ENCODE measurements at regions not wholly inside any gene's neighbourhood (a gene's known extent, or its start where the extent isn't known, plus 50 kb on each side); places are given as distances from the start of the nearest gene placed in this dataset.

GRCh38 chr10:128865436-128866195 lies 601.4 kb upstream of the MGMT start:
- Histone ChIP-seq H3K9me3 (ENCODE audit: low read length) (no peaks in the 10 kb centered on the region), H3K4me1 (ENCODE audit: insufficient read depth, low read length, severe bottlenecking) (no peaks in the 10 kb centered on the region), H4K20me1 (ENCODE audit: insufficient read depth, low read length) (no peaks in the 10 kb centered on the region), H3K27ac (ENCODE audit: low read depth, low read length, poor library complexity, severe bottlenecking) (no peak overlapping the region), H3K9ac (ENCODE audit: low read length) (no peak overlapping the region), H3K4me2 (ENCODE audit: low read length) (no peak overlapping the region), H3K9me2 (ENCODE audit: low read depth, low read length) (no peaks in the 10 kb centered on the region), H3K36me3 (ENCODE audit: insufficient read depth, low read length) (no peaks in the 10 kb centered on the region), H3K27me3 (ENCODE audit: insufficient read depth, low read length) (no peaks in the 10 kb centered on the region), H2AFZ (ENCODE audit: low read length) (no peak overlapping the region), H3F3A (ENCODE audit: insufficient read depth, low read length) (no peaks in the 10 kb centered on the region), H3K79me2 (ENCODE audit: insufficient read depth, low read length) (no peaks in the 10 kb centered on the region), H3K4me3 (ENCODE audit: low read depth, low read length, poor library complexity, severe bottlenecking) (no peak overlapping the region)
- TF ChIP-seq EZH2 (IDR thresholded peaks at IDR 0.05; ENCODE audit: borderline replicate concordance, low read length): no peak
- TF ChIP-seq CTCF (IDR thresholded peaks at IDR 0.05; ENCODE audit: low read length): no peak

- H3K4me3 ChIP-seq (ENCODE audit: low read depth, low read length, poor library complexity, severe bottlenecking): no peak overlapping the region
- no peaks in the 10 kb centered on the region for H3K79me2 ChIP-seq (ENCODE audit: insufficient read depth, low read length)
- no peaks in the 10 kb centered on the region for H3K4me1 ChIP-seq (ENCODE audit: insufficient read depth, low read length, severe bottlenecking)
- no peak overlapping the region for H3K9ac ChIP-seq (ENCODE audit: low read length)
- H3K27ac ChIP-seq (ENCODE audit: low read depth, low read length, poor library complexity, severe bottlenecking): no peak overlapping the region
- TF ChIP-seq EZH2 (IDR thresholded peaks at IDR 0.05; ENCODE audit: borderline replicate concordance, low read length) (no peak), CTCF (IDR thresholded peaks at IDR 0.05; ENCODE audit: low read length) (no peak)
- no peaks in the 10 kb centered on the region for H3K9me2 ChIP-seq (ENCODE audit: low read depth, low read length)
- H3K9me3 ChIP-seq (ENCODE audit: low read length): no peaks in the 10 kb centered on the region
- no peaks in the 10 kb centered on the region for H4K20me1 ChIP-seq (ENCODE audit: insufficient read depth, low read length)
- H3K27me3 ChIP-seq (ENCODE audit: insufficient read depth, low read length): no peaks in the 10 kb centered on the region
- no peaks in the 10 kb centered on the region for H3F3A ChIP-seq (ENCODE audit: insufficient read depth, low read length)
- H2AFZ ChIP-seq (ENCODE audit: low read length): no peak overlapping the region
- no peak overlapping the region for H3K4me2 ChIP-seq (ENCODE audit: low read length)
- H3K36me3 ChIP-seq (ENCODE audit: insufficient read depth, low read length): no peaks in the 10 kb centered on the region
These were observed 600.5 kb upstream of the MGMT start for GRCh38 chr10:128866551-128866950.

GRCh38 chr10:128867210-128867609 lies 599.8 kb upstream of the MGMT start:
- H3K9ac ChIP-seq (ENCODE audit: low read length): no peak overlapping the region

More at GRCh38 chr10:128867210-128867609, 599.8 kb upstream of the MGMT start:
- Histone ChIP-seq H2AFZ (ENCODE audit: low read length) (no peak overlapping the region), H3K27ac (ENCODE audit: low read depth, low read length, poor library complexity, severe bottlenecking) (no peak overlapping the region), H3F3A (ENCODE audit: insufficient read depth, low read length) (no peaks in the 10 kb centered on the region), H3K9me3 (ENCODE audit: low read length) (no peaks in the 10 kb centered on the region), H3K36me3 (ENCODE audit: insufficient read depth, low read length) (no peaks in the 10 kb centered on the region), H3K9me2 (ENCODE audit: low read depth, low read length) (no peaks in the 10 kb centered on the region), H3K4me1 (ENCODE audit: insufficient read depth, low read length, severe bottlenecking) (no peaks in the 10 kb centered on the region), H3K4me3 (ENCODE audit: low read depth, low read length, poor library complexity, severe bottlenecking) (no peak overlapping the region), H3K27me3 (ENCODE audit: insufficient read depth, low read length) (no peaks in the 10 kb centered on the region), H4K20me1 (ENCODE audit: insufficient read depth, low read length) (no peaks in the 10 kb centered on the region), H3K79me2 (ENCODE audit: insufficient read depth, low read length) (no peaks in the 10 kb centered on the region), H3K4me2 (ENCODE audit: low read length) (no peak overlapping the region)
- TF ChIP-seq CTCF (IDR thresholded peaks at IDR 0.05; ENCODE audit: low read length): no peak
- TF ChIP-seq EZH2 (IDR thresholded peaks at IDR 0.05; ENCODE audit: borderline replicate concordance, low read length): no peak
